Vagina (tissue), 2 donors: ENCODE measurements at regions not wholly inside any gene's neighbourhood (a gene's known extent, or its start where the extent isn't known, plus 50 kb on each side); places are given as distances from the start of the nearest gene placed in this dataset.

Source experiments
- CTCF ChIP-seq, 3 experiments: fragments of 450-650 bp in 2 of 3; fragments of 200-600 bp in 1 of 3; sonication (generic) in 1 of 3; IDR thresholded peaks; one replicate each; pipeline ENCODE4 v1.5.1; 2017 to 2019; ENCODE audit warnings: antibody characterized with exemption in 3 of 3, mild to moderate bottlenecking in 2 of 3, moderate library complexity in 2 of 3
- POLR2AphosphoS5 ChIP-seq, 2 donors: sonication (generic); formaldehyde crosslinking; IDR thresholded peaks; one replicate each; pipeline ENCODE4 v1.9.0; 2017; ENCODE audit warnings: antibody characterized with exemption in 2 of 2, mild to moderate bottlenecking in 2 of 2, low read depth in 1 of 2; ENCODE audit not compliant: insufficient read depth in 1 of 2

GRCh38 chr13:33496336-33496735 lies 210.8 kb upstream of the STARD13 start:
- TF ChIP-seq POLR2AphosphoS5 (IDR thresholded peaks at IDR 0.05; ENCODE audit: insufficient read depth in 1 of 2, low read depth in 1 of 2): no peak
- TF ChIP-seq CTCF (IDR thresholded peaks at IDR 0.05): no peak
